ENCODE measurements at regions not wholly inside any gene's neighbourhood (a gene's known extent, or its start where the extent isn't known, plus 50 kb on each side); places are given as distances from the start of the nearest gene placed in this dataset.
A peak's percentile ranks its signal among the peaks of the same experiment; 100 is the strongest.

- Histone ChIP-seq H3K4me1 (ENCODE audit: control insufficient read depth, insufficient read depth, low read length) (peaks cover 2% of the 10 kb centered on the region), H3K27me3 (ENCODE audit: control insufficient read depth, insufficient read depth, low read length) (peaks cover 11% of the 10 kb centered on the region), H3K36me3 (ENCODE audit: control insufficient read depth, insufficient read depth, low read length) (no peaks in the 10 kb centered on the region), H3K9ac (ENCODE audit: low read length) (no peak overlapping the region), H3K4me3 (ENCODE audit: low read length) (peak overlapping the region; percentile 58), H3K27ac (ENCODE audit: low read depth, low read length) (no peak overlapping the region)
These were observed 75.7 kb upstream of the FOXP4 start for GRCh38 chr6:41470331-41471063.

- Histone ChIP-seq H3K36me3 (ENCODE audit: control insufficient read depth, insufficient read depth, low read length) (no peaks in the 10 kb centered on the region), H3K4me1 (ENCODE audit: control insufficient read depth, insufficient read depth, low read length) (peaks cover 2% of the 10 kb centered on the region), H3K27ac (ENCODE audit: low read depth, low read length) (no peak overlapping the region), H3K9ac (ENCODE audit: low read length) (no peak overlapping the region), H3K27me3 (ENCODE audit: control insufficient read depth, insufficient read depth, low read length) (peaks cover 11% of the 10 kb centered on the region), H3K4me3 (ENCODE audit: low read length) (no peak overlapping the region)
These were observed 74.9 kb upstream of the FOXP4 start for GRCh38 chr6:41471064-41471895.

GRCh38 chr6:41474213-41474933 is 71.8 kb upstream of the FOXP4 start:
- H3K27me3 ChIP-seq (ENCODE audit: control insufficient read depth, insufficient read depth, low read length) = peaks cover 9% of the 10 kb centered on the region
- H3K4me3 ChIP-seq (ENCODE audit: low read length) = no peak overlapping the region
- no peak overlapping the region for H3K27ac ChIP-seq (ENCODE audit: low read depth, low read length)
- H3K36me3 ChIP-seq (ENCODE audit: control insufficient read depth, insufficient read depth, low read length) = no peaks in the 10 kb centered on the region
- H3K9ac ChIP-seq (ENCODE audit: low read length) = no peak overlapping the region
- peaks cover 2% of the 10 kb centered on the region for H3K4me1 ChIP-seq (ENCODE audit: control insufficient read depth, insufficient read depth, low read length)

- peaks cover 3% of the 10 kb centered on the region for H3K27me3 ChIP-seq (ENCODE audit: control insufficient read depth, insufficient read depth, low read length)
- no peaks in the 10 kb centered on the region for H3K36me3 ChIP-seq (ENCODE audit: control insufficient read depth, insufficient read depth, low read length)
- H3K4me3 ChIP-seq (ENCODE audit: low read length) = no peak overlapping the region
- no peak overlapping the region for H3K27ac ChIP-seq (ENCODE audit: low read depth, low read length)
- no peak overlapping the region for H3K9ac ChIP-seq (ENCODE audit: low read length)
- H3K4me1 ChIP-seq (ENCODE audit: control insufficient read depth, insufficient read depth, low read length) = no peaks in the 10 kb centered on the region
These were observed 71.0 kb upstream of the FOXP4 start for GRCh38 chr6:41475164-41475563.

GRCh38 chr6:41475737-41476357 is 70.3 kb upstream of the FOXP4 start:
- H3K36me3 ChIP-seq (ENCODE audit: control insufficient read depth, insufficient read depth, low read length) = no peaks in the 10 kb centered on the region
- no peak overlapping the region for H3K4me3 ChIP-seq (ENCODE audit: low read length)
- no peaks in the 10 kb centered on the region for H3K4me1 ChIP-seq (ENCODE audit: control insufficient read depth, insufficient read depth, low read length)
- H3K27me3 ChIP-seq (ENCODE audit: control insufficient read depth, insufficient read depth, low read length) = no peaks in the 10 kb centered on the region
- no peak overlapping the region for H3K27ac ChIP-seq (ENCODE audit: low read depth, low read length)
- H3K9ac ChIP-seq (ENCODE audit: low read length) = no peak overlapping the region

- H3K27ac ChIP-seq (ENCODE audit: low read depth, low read length) = no peak overlapping the region
- no peaks in the 10 kb centered on the region for H3K27me3 ChIP-seq (ENCODE audit: control insufficient read depth, insufficient read depth, low read length)
- H3K4me3 ChIP-seq (ENCODE audit: low read length) = no peak overlapping the region
- no peaks in the 10 kb centered on the region for H3K4me1 ChIP-seq (ENCODE audit: control insufficient read depth, insufficient read depth, low read length)
- H3K36me3 ChIP-seq (ENCODE audit: control insufficient read depth, insufficient read depth, low read length) = no peaks in the 10 kb centered on the region
- no peak overlapping the region for H3K9ac ChIP-seq (ENCODE audit: low read length)
These were observed 69.8 kb upstream of the FOXP4 start for GRCh38 chr6:41476401-41476800.

GRCh38 chr6:41477572-41477971 is 68.6 kb upstream of the FOXP4 start:
- Histone ChIP-seq H3K27me3 (ENCODE audit: control insufficient read depth, insufficient read depth, low read length) (no peaks in the 10 kb centered on the region), H3K4me1 (ENCODE audit: control insufficient read depth, insufficient read depth, low read length) (no peaks in the 10 kb centered on the region), H3K4me3 (ENCODE audit: low read length) (no peak overlapping the region), H3K27ac (ENCODE audit: low read depth, low read length) (no peak overlapping the region), H3K36me3 (ENCODE audit: control insufficient read depth, insufficient read depth, low read length) (no peaks in the 10 kb centered on the region), H3K9ac (ENCODE audit: low read length) (no peak overlapping the region)

- H3K4me3 ChIP-seq (ENCODE audit: low read length) = no peak overlapping the region
- no peak overlapping the region for H3K9ac ChIP-seq (ENCODE audit: low read length)
- no peaks in the 10 kb centered on the region for H3K4me1 ChIP-seq (ENCODE audit: control insufficient read depth, insufficient read depth, low read length)
- H3K27me3 ChIP-seq (ENCODE audit: control insufficient read depth, insufficient read depth, low read length) = no peaks in the 10 kb centered on the region
- no peak overlapping the region for H3K27ac ChIP-seq (ENCODE audit: low read depth, low read length)
- H3K36me3 ChIP-seq (ENCODE audit: control insufficient read depth, insufficient read depth, low read length) = no peaks in the 10 kb centered on the region
These were observed 62.2 kb upstream of the FOXP4 start for GRCh38 chr6:41483943-41484342.

GRCh38 chr6:41487860-41488432 is 58.2 kb upstream of the FOXP4 start:
- Histone ChIP-seq H3K36me3 (ENCODE audit: control insufficient read depth, insufficient read depth, low read length) (no peaks in the 10 kb centered on the region), H3K4me3 (ENCODE audit: low read length) (no peak overlapping the region), H3K27ac (ENCODE audit: low read depth, low read length) (no peak overlapping the region), H3K9ac (ENCODE audit: low read length) (no peak overlapping the region), H3K27me3 (ENCODE audit: control insufficient read depth, insufficient read depth, low read length) (peaks cover 2% of the 10 kb centered on the region), H3K4me1 (ENCODE audit: control insufficient read depth, insufficient read depth, low read length) (no peaks in the 10 kb centered on the region)

GRCh38 chr6:41488433-41489119 is 57.6 kb upstream of the FOXP4 start:
- Histone ChIP-seq H3K9ac (ENCODE audit: low read length) (no peak overlapping the region), H3K36me3 (ENCODE audit: control insufficient read depth, insufficient read depth, low read length) (no peaks in the 10 kb centered on the region), H3K4me1 (ENCODE audit: control insufficient read depth, insufficient read depth, low read length) (no peaks in the 10 kb centered on the region), H3K27ac (ENCODE audit: low read depth, low read length) (no peak overlapping the region), H3K4me3 (ENCODE audit: low read length) (no peak overlapping the region), H3K27me3 (ENCODE audit: control insufficient read depth, insufficient read depth, low read length) (peaks cover 2% of the 10 kb centered on the region)

GRCh38 chr6:41489120-41489851 is 56.9 kb upstream of the FOXP4 start:
- Histone ChIP-seq H3K27me3 (ENCODE audit: control insufficient read depth, insufficient read depth, low read length) (peaks cover 2% of the 10 kb centered on the region), H3K4me1 (ENCODE audit: control insufficient read depth, insufficient read depth, low read length) (no peaks in the 10 kb centered on the region), H3K27ac (ENCODE audit: low read depth, low read length) (no peak overlapping the region), H3K36me3 (ENCODE audit: control insufficient read depth, insufficient read depth, low read length) (no peaks in the 10 kb centered on the region), H3K9ac (ENCODE audit: low read length) (no peak overlapping the region), H3K4me3 (ENCODE audit: low read length) (no peak overlapping the region)

All from rectal smooth muscle tissue (tissue), 1 donor.